GM13977 (cell line): ENCODE measurements at regions not wholly inside any gene's neighbourhood (a gene's known extent, or its start where the extent isn't known, plus 50 kb on each side); places are given as distances from the start of the nearest gene placed in this dataset.
"Not testable (repeated sequence)": the region's sequence is repeated elsewhere in the genome, so short reads cannot be mapped to it uniquely, and the experiment has no call there.

Experiments used
- DNase-seq: peaks from one replicate; pipeline ENCODE4 v3.0.0; 2012; ENCODE audit warnings: low spot score
- CTCF ChIP-seq: IDR thresholded peaks from 2 replicates; pipeline ENCODE4 v1.5.1; 2012; ENCODE audit warnings: mild to moderate bottlenecking, control low read depth; ENCODE audit not compliant: insufficient read depth; ENCODE audit errors: extremely low read depth, missing control alignments
- in situ Hi-C: fragments of 300-500 bp; cut with MboI; formaldehyde crosslinking; loops from one replicate; pipeline ENCODE4 v1.12.0; 2022; ENCODE audit warnings: low sequenced_read_pairs, low pct_unique_long_range_greater_than_20kb, mixed read lengths, inconsistent platforms; ENCODE audit not compliant: unreplicated experiment

GRCh38 chr3:20622304-20622703 lies 436.3 kb upstream of the SGO1 start:
- no peak for TF ChIP-seq CTCF
- in situ Hi-C loops = no loop called here
- no peak for DNase-seq

- DNase-seq, in situ Hi-C loops: not testable (repeated sequence)
These were observed 432.6 kb upstream of the SGO1 start for GRCh38 chr3:20618621-20619020.

GRCh38 chr3:20618181-20618580 lies 432.2 kb upstream of the SGO1 start:
- in situ Hi-C loops, DNase-seq: not testable (repeated sequence)

- DNase-seq, in situ Hi-C loops: not testable (repeated sequence)
These were observed 430.0 kb upstream of the SGO1 start for GRCh38 chr3:20615982-20616381.

GRCh38 chr3:20608054-20608738 lies 422.2 kb upstream of the SGO1 start:
- no peak for TF ChIP-seq CTCF
- in situ Hi-C loops = no loop called here
- no peak for DNase-seq

- TF ChIP-seq CTCF = no peak
- no peak for DNase-seq
- in situ Hi-C loops = no loop called here
These were observed 418.7 kb upstream of the SGO1 start for GRCh38 chr3:20604659-20605058.

GRCh38 chr3:20589275-20589674 lies 403.3 kb upstream of the SGO1 start:
- TF ChIP-seq CTCF = no peak
- no peak for DNase-seq
- in situ Hi-C loops = no loop called here

- DNase-seq = no peak
- TF ChIP-seq CTCF = no peak
- in situ Hi-C loops = no loop called here
These were observed 402.8 kb upstream of the SGO1 start for GRCh38 chr3:20588781-20589180.
